ENCODE measurements at regions not wholly inside any gene's neighbourhood (a gene's known extent, or its start where the extent isn't known, plus 50 kb on each side); places are given as distances from the start of the nearest gene placed in this dataset.
"Not testable (repeated sequence)": the region's sequence is repeated elsewhere in the genome, so short reads cannot be mapped to it uniquely, and the experiment has no call there.

DNA sequence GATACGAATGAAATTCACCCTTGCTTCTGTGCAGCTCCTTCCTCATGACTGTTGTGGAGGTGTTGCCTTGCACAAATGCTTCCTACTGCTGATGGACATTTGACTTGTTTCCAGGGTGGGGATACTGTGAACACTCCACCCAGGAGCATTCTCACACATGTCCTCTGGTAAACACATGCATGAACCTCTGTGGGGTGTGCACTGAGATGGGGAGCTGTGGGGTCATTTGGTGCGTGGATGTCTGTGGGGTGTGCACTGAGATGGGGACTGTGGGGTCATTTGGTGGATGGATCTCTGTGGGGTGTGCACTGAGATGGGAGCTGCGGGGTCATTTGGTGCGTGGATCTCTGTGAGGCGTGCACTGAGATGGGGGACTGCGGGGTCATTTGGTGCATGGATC lies 72.9 kb upstream of the IRX4 start:
- no peaks in the 10 kb centered on the region for H3K36me3 ChIP-seq (ENCODE audit: control insufficient read depth, low read length)
- no peak overlapping the region for H3K27ac ChIP-seq (ENCODE audit: low read depth, low read length)
- H3F3A ChIP-seq (ENCODE audit: control insufficient read depth, insufficient read depth): no peaks in the 10 kb centered on the region
- H3K4me3 ChIP-seq (ENCODE audit: low read length): no peak overlapping the region
- no peaks in the 10 kb centered on the region for H3K4me1 ChIP-seq (ENCODE audit: control insufficient read depth, low read length)
- H3K4me2 ChIP-seq (ENCODE audit: low read length): no peak overlapping the region
- no peaks in the 10 kb centered on the region for H3K9me2 ChIP-seq (replicated peaks; ENCODE audit: control insufficient read depth, low read length)
- H3K79me2 ChIP-seq (ENCODE audit: control insufficient read depth, low read length): no peaks in the 10 kb centered on the region
- H3K9me3 ChIP-seq (ENCODE audit: control insufficient read depth, insufficient read depth, low read length): no peaks in the 10 kb centered on the region
- H3K27me3 ChIP-seq (ENCODE audit: control insufficient read depth, low read length): no peaks in the 10 kb centered on the region
- no peak for TF ChIP-seq EZH2phosphoT487 (IDR thresholded peaks at IDR 0.05; ENCODE audit: borderline replicate concordance, low read length)
- TF ChIP-seq, protein P1, sequence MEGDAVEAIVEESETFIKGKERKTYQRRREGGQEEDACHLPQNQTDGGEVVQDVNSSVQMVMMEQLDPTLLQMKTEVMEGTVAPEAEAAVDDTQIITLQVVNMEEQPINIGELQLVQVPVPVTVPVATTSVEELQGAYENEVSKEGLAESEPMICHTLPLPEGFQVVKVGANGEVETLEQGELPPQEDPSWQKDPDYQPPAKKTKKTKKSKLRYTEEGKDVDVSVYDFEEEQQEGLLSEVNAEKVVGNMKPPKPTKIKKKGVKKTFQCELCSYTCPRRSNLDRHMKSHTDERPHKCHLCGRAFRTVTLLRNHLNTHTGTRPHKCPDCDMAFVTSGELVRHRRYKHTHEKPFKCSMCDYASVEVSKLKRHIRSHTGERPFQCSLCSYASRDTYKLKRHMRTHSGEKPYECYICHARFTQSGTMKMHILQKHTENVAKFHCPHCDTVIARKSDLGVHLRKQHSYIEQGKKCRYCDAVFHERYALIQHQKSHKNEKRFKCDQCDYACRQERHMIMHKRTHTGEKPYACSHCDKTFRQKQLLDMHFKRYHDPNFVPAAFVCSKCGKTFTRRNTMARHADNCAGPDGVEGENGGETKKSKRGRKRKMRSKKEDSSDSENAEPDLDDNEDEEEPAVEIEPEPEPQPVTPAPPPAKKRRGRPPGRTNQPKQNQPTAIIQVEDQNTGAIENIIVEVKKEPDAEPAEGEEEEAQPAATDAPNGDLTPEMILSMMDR (IDR thresholded peaks at IDR 0.05; ENCODE audit: low read depth, low read length, poor library complexity, severe bottlenecking): no peak
- H4K20me1 ChIP-seq (ENCODE audit: control insufficient read depth, insufficient read depth, low read depth, low read length): no peaks in the 10 kb centered on the region

DNA sequence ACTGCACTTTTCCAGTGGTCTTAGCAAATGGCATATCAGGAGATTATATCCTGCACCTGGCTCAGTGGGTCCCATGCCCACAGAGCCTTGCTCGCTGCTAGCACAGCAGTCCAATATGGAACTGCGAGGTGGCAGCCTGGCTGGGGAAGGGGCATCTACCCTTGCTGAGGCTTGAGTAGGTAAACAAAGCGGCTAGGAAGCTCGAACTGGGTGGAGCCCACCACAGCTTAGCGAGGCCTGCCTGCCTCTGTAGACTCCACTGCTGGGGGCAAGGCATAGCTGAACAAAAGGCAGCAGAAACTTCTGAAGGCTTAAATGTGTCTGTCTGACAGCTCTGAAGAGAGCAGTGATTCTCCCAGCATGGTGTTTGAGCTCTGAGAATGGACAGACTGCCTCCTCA lies 71.0 kb upstream of the IRX4 start:
- H3F3A ChIP-seq (ENCODE audit: control insufficient read depth, insufficient read depth): not testable (repeated sequence)

DNA sequence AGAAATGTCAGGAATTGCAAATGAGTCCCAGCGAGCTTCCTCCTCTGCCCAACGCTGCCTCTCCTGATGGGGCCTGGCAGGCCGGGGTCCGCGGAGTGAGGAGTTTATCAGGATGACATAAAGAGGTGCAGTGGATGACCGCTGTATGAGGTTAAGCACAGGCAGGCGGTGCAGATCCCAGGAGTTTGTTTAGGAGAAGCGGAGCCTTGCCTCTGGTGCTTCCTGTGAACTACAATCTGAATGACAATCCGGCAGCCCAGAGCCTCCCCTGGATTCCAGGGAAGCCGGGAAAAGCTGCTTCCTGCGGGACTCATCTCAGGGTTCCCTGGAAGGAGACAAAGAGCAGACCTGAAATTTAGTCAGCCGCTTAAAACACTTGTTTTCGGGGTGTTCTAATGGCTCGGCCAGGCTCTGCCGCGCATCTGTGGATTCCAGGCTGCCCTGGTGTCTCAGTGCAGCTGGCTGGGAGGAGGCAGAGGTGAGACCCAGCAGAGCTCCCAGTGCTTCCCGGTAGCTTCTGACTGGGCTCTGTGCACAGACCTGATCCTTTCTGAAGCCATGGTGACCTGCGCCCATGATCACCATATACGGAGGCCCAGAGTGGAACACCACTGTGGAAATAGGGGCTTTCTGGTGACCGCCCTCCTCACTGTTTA lies 69.8 kb upstream of the IRX4 start:
- H3K4me2 ChIP-seq (ENCODE audit: low read length): no peak overlapping the region
- no peak overlapping the region for H3K27ac ChIP-seq (ENCODE audit: low read depth, low read length)

More for the DNA sequence above, 71.0 kb upstream of the IRX4 start:
- H3K4me2 ChIP-seq (ENCODE audit: low read length); H3K9me3 ChIP-seq (ENCODE audit: control insufficient read depth, insufficient read depth, low read length); H3K9me2 ChIP-seq (replicated peaks; ENCODE audit: control insufficient read depth, low read length); H3K4me1 ChIP-seq (ENCODE audit: control insufficient read depth, low read length); H3K4me3 ChIP-seq (ENCODE audit: low read length); H3K36me3 ChIP-seq (ENCODE audit: control insufficient read depth, low read length); H3K79me2 ChIP-seq (ENCODE audit: control insufficient read depth, low read length); H3K27me3 ChIP-seq (ENCODE audit: control insufficient read depth, low read length); H3K27ac ChIP-seq (ENCODE audit: low read depth, low read length); H4K20me1 ChIP-seq (ENCODE audit: control insufficient read depth, insufficient read depth, low read depth, low read length): not testable (repeated sequence)

DNA sequence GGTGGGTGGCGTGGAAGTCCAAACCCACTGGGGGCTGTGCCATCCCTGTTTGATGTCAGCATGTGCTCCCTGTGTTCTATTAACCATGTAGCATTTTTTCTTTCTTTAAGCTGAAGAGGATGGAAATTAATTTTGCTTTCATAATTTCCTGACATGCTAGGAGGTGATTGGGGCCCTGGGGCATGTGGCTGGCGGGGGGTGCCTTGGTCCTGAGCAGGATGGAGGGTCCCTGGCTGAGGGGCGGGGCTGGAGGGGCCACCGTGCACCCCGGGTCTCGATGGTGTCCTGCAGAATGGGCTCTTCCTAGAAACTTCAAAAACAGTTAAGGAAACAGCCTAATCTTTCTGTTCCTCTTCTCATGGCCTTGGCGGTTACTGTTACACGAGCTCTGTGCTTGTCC lies 69.3 kb upstream of the IRX4 start:
- no peaks in the 10 kb centered on the region for H3K4me1 ChIP-seq (ENCODE audit: control insufficient read depth, low read length)
- no peaks in the 10 kb centered on the region for H3K36me3 ChIP-seq (ENCODE audit: control insufficient read depth, low read length)
- no peaks in the 10 kb centered on the region for H3K79me2 ChIP-seq (ENCODE audit: control insufficient read depth, low read length)
- H3K4me2 ChIP-seq (ENCODE audit: low read length): no peak overlapping the region
- no peaks in the 10 kb centered on the region for H4K20me1 ChIP-seq (ENCODE audit: control insufficient read depth, insufficient read depth, low read depth, low read length)
- H3F3A ChIP-seq (ENCODE audit: control insufficient read depth, insufficient read depth): no peaks in the 10 kb centered on the region
- H3K9me3 ChIP-seq (ENCODE audit: control insufficient read depth, insufficient read depth, low read length): no peaks in the 10 kb centered on the region
- H3K27ac ChIP-seq (ENCODE audit: low read depth, low read length): no peak overlapping the region
- H3K27me3 ChIP-seq (ENCODE audit: control insufficient read depth, low read length): no peaks in the 10 kb centered on the region
- H3K4me3 ChIP-seq (ENCODE audit: low read length): no peak overlapping the region
- TF ChIP-seq, protein P1 (IDR thresholded peaks at IDR 0.05; ENCODE audit: low read depth, low read length, poor library complexity, severe bottlenecking): no peak
- no peak for TF ChIP-seq EZH2phosphoT487 (IDR thresholded peaks at IDR 0.05; ENCODE audit: borderline replicate concordance, low read length)
- H3K9me2 ChIP-seq (replicated peaks; ENCODE audit: control insufficient read depth, low read length): no peaks in the 10 kb centered on the region

More for the DNA sequence above, 69.8 kb upstream of the IRX4 start:
- Histone ChIP-seq H3K27me3 (ENCODE audit: control insufficient read depth, low read length) (no peaks in the 10 kb centered on the region), H3K4me3 (ENCODE audit: low read length) (no peak overlapping the region), H3K9me3 (ENCODE audit: control insufficient read depth, insufficient read depth, low read length) (no peaks in the 10 kb centered on the region), H3F3A (ENCODE audit: control insufficient read depth, insufficient read depth) (no peaks in the 10 kb centered on the region), H3K9me2 (replicated peaks; ENCODE audit: control insufficient read depth, low read length) (no peaks in the 10 kb centered on the region), H3K36me3 (ENCODE audit: control insufficient read depth, low read length) (no peaks in the 10 kb centered on the region), H3K4me1 (ENCODE audit: control insufficient read depth, low read length) (no peaks in the 10 kb centered on the region), H3K79me2 (ENCODE audit: control insufficient read depth, low read length) (no peaks in the 10 kb centered on the region), H4K20me1 (ENCODE audit: control insufficient read depth, insufficient read depth, low read depth, low read length) (no peaks in the 10 kb centered on the region)
- no peak for TF ChIP-seq EZH2phosphoT487 (IDR thresholded peaks at IDR 0.05; ENCODE audit: borderline replicate concordance, low read length)
- TF ChIP-seq, protein P1 (IDR thresholded peaks at IDR 0.05; ENCODE audit: low read depth, low read length, poor library complexity, severe bottlenecking): no peak

All from DOHH2 (cell line).